ENCODE measurements at regions not wholly inside any gene's neighbourhood (a gene's known extent, or its start where the extent isn't known, plus 50 kb on each side); places are given as distances from the start of the nearest gene placed in this dataset.
A peak's percentile ranks its signal among the peaks of the same experiment; 100 is the strongest.
"Not testable (repeated sequence)": the region's sequence is repeated elsewhere in the genome, so short reads cannot be mapped to it uniquely, and the experiment has no call there.

GRCh38 chr12:42030588-42030987 lies 114.1 kb downstream of the GXYLT1 start:
- no peak overlapping the region for H3K9ac ChIP-seq (ENCODE audit: insufficient read length)
- no peaks in the 10 kb centered on the region for H3K36me3 ChIP-seq (ENCODE audit: insufficient read depth, low read length)
- TF ChIP-seq EZH2 (IDR thresholded peaks at IDR 0.05) (no peak), POLR2AphosphoS5 (IDR thresholded peaks at IDR 0.05; ENCODE audit: borderline replicate concordance, low read depth, low read length) (no peak), FOXP2 (optimal IDR thresholded peaks at IDR 0.05; ENCODE audit: control extremely low read depth, extremely low read length, insufficient read depth) (no peak)
- H3K9me3 ChIP-seq (ENCODE audit: low read depth, low read length), result no peaks in the 10 kb centered on the region
- DNase-seq (ENCODE audit: low read depth, low spot score), result no peak
- H3K27ac ChIP-seq, result no peak overlapping the region
- no peak overlapping the region for H3K4me3 ChIP-seq

GRCh38 chr12:42027546-42027945 lies 117.1 kb downstream of the GXYLT1 start:
- H3K9ac ChIP-seq (ENCODE audit: insufficient read length), result no peak overlapping the region
- TF ChIP-seq FOXP2 (optimal IDR thresholded peaks at IDR 0.05; ENCODE audit: control extremely low read depth, extremely low read length, insufficient read depth), result no peak
- TF ChIP-seq EZH2 (IDR thresholded peaks at IDR 0.05), result no peak
- no peak for TF ChIP-seq POLR2AphosphoS5 (IDR thresholded peaks at IDR 0.05; ENCODE audit: borderline replicate concordance, low read depth, low read length)
- no peaks in the 10 kb centered on the region for H3K36me3 ChIP-seq (ENCODE audit: insufficient read depth, low read length)
- no peaks in the 10 kb centered on the region for H3K9me3 ChIP-seq (ENCODE audit: low read depth, low read length)
- no peak overlapping the region for H3K4me3 ChIP-seq
- no peak for DNase-seq (ENCODE audit: low read depth, low spot score)
- H3K27ac ChIP-seq, result no peak overlapping the region

GRCh38 chr12:42024495-42024830 lies 120.2 kb downstream of the GXYLT1 start:
- Histone ChIP-seq H3K27ac (no peak overlapping the region), H3K9ac (ENCODE audit: insufficient read length) (peak overlapping the region; percentile 6), H3K9me3 (ENCODE audit: low read depth, low read length) (no peaks in the 10 kb centered on the region), H3K4me3 (peak overlapping the region; percentile 76), H3K36me3 (ENCODE audit: insufficient read depth, low read length) (no peaks in the 10 kb centered on the region; the same call in 1 of the 2 replicates)
- no peak for DNase-seq (ENCODE audit: low read depth, low spot score)
- TF ChIP-seq EZH2 (IDR thresholded peaks at IDR 0.05), result no peak
- TF ChIP-seq FOXP2 (optimal IDR thresholded peaks at IDR 0.05; ENCODE audit: control extremely low read depth, extremely low read length, insufficient read depth), result no peak
- no peak for TF ChIP-seq POLR2AphosphoS5 (IDR thresholded peaks at IDR 0.05; ENCODE audit: borderline replicate concordance, low read depth, low read length)

- Histone ChIP-seq H3K4me3 (peak overlapping the region; percentile 76), H3K9ac (ENCODE audit: insufficient read length) (peak overlapping the region; percentile 56), H3K27ac (no peak overlapping the region), H3K9me3 (ENCODE audit: low read depth, low read length) (no peaks in the 10 kb centered on the region), H3K36me3 (ENCODE audit: insufficient read depth, low read length) (no peaks in the 10 kb centered on the region; the same call in 1 of the 2 replicates)
- TF ChIP-seq FOXP2 (optimal IDR thresholded peaks at IDR 0.05; ENCODE audit: control extremely low read depth, extremely low read length, insufficient read depth) (no peak), POLR2AphosphoS5 (IDR thresholded peaks at IDR 0.05; ENCODE audit: borderline replicate concordance, low read depth, low read length) (no peak), EZH2 (IDR thresholded peaks at IDR 0.05) (no peak)
- peak; percentile 58 for DNase-seq (ENCODE audit: low read depth, low spot score)
Observed at GRCh38 chr12:42023733-42024494, 120.8 kb downstream of the GXYLT1 start.

- H3K9me3 ChIP-seq (ENCODE audit: low read depth, low read length); DNase-seq (ENCODE audit: low read depth, low spot score); H3K36me3 ChIP-seq (ENCODE audit: insufficient read depth, low read length); H3K27ac ChIP-seq; H3K4me3 ChIP-seq; H3K9ac ChIP-seq (ENCODE audit: insufficient read length): not testable (repeated sequence)
Observed at GRCh38 chr12:42021937-42022336, 122.7 kb downstream of the GXYLT1 start.

- H3K27ac ChIP-seq, result no peak overlapping the region
- TF ChIP-seq FOXP2 (optimal IDR thresholded peaks at IDR 0.05; ENCODE audit: control extremely low read depth, extremely low read length, insufficient read depth) (no peak), EZH2 (IDR thresholded peaks at IDR 0.05) (no peak), POLR2AphosphoS5 (IDR thresholded peaks at IDR 0.05; ENCODE audit: borderline replicate concordance, low read depth, low read length) (no peak)
- H3K36me3 ChIP-seq (ENCODE audit: insufficient read depth, low read length), result no peaks in the 10 kb centered on the region; the same call in 1 of the 2 replicates
- no peak for DNase-seq (ENCODE audit: low read depth, low spot score)
- no peak overlapping the region for H3K4me3 ChIP-seq
- no peaks in the 10 kb centered on the region for H3K9me3 ChIP-seq (ENCODE audit: low read depth, low read length)
- no peak overlapping the region for H3K9ac ChIP-seq (ENCODE audit: insufficient read length)
Observed at GRCh38 chr12:42021469-42021868, 123.2 kb downstream of the GXYLT1 start.

GRCh38 chr12:42020226-42020625 lies 124.4 kb downstream of the GXYLT1 start:
- Histone ChIP-seq H3K27ac (no peak overlapping the region), H3K9me3 (ENCODE audit: low read depth, low read length) (no peaks in the 10 kb centered on the region), H3K4me3 (no peak overlapping the region), H3K36me3 (ENCODE audit: insufficient read depth, low read length) (no peaks in the 10 kb centered on the region; the same call in 1 of the 2 replicates), H3K9ac (ENCODE audit: insufficient read length) (no peak overlapping the region)
- DNase-seq (ENCODE audit: low read depth, low spot score), result no peak
- TF ChIP-seq POLR2AphosphoS5 (IDR thresholded peaks at IDR 0.05; ENCODE audit: borderline replicate concordance, low read depth, low read length) (no peak), FOXP2 (optimal IDR thresholded peaks at IDR 0.05; ENCODE audit: control extremely low read depth, extremely low read length, insufficient read depth) (no peak), EZH2 (IDR thresholded peaks at IDR 0.05) (no peak)

GRCh38 chr12:42019746-42020145 lies 124.9 kb downstream of the GXYLT1 start:
- no peaks in the 10 kb centered on the region; the same call in 1 of the 2 replicates for H3K36me3 ChIP-seq (ENCODE audit: insufficient read depth, low read length)
- DNase-seq (ENCODE audit: low read depth, low spot score), result no peak
- H3K9ac ChIP-seq (ENCODE audit: insufficient read length), result no peak overlapping the region
- TF ChIP-seq POLR2AphosphoS5 (IDR thresholded peaks at IDR 0.05; ENCODE audit: borderline replicate concordance, low read depth, low read length) (no peak), EZH2 (IDR thresholded peaks at IDR 0.05) (no peak), FOXP2 (optimal IDR thresholded peaks at IDR 0.05; ENCODE audit: control extremely low read depth, extremely low read length, insufficient read depth) (no peak)
- no peaks in the 10 kb centered on the region for H3K9me3 ChIP-seq (ENCODE audit: low read depth, low read length)
- H3K27ac ChIP-seq, result no peak overlapping the region
- H3K4me3 ChIP-seq, result no peak overlapping the region

GRCh38 chr12:42017051-42017450 lies 127.6 kb downstream of the GXYLT1 start:
- no peaks in the 10 kb centered on the region for H3K9me3 ChIP-seq (ENCODE audit: low read depth, low read length)
- no peaks in the 10 kb centered on the region; the same call in 1 of the 2 replicates for H3K36me3 ChIP-seq (ENCODE audit: insufficient read depth, low read length)
- no peak overlapping the region for H3K4me3 ChIP-seq
- no peak for DNase-seq (ENCODE audit: low read depth, low spot score)
- no peak overlapping the region for H3K27ac ChIP-seq
- no peak overlapping the region for H3K9ac ChIP-seq (ENCODE audit: insufficient read length)
- no peak for TF ChIP-seq POLR2AphosphoS5 (IDR thresholded peaks at IDR 0.05; ENCODE audit: borderline replicate concordance, low read depth, low read length)
- TF ChIP-seq EZH2 (IDR thresholded peaks at IDR 0.05), result no peak
- no peak for TF ChIP-seq FOXP2 (optimal IDR thresholded peaks at IDR 0.05; ENCODE audit: control extremely low read depth, extremely low read length, insufficient read depth)

All from SK-N-MC (cell line).